Non-pigmented ciliary epithelial cell (primary cell): ENCODE measurements at regions not wholly inside any gene's neighbourhood (a gene's known extent, or its start where the extent isn't known, plus 50 kb on each side); places are given as distances from the start of the nearest gene placed in this dataset.
"Not testable (repeated sequence)": the region's sequence is repeated elsewhere in the genome, so short reads cannot be mapped to it uniquely, and the experiment has no call there.

Experiments
- DNase-seq: peaks from one replicate; pipeline ENCODE4 v3.0.0-alpha.2; 2010; ENCODE audit warnings: low read depth

- DNase-seq = no peak
These were observed 427.1 kb upstream of the CNTNAP5 start for GRCh38 chr2:123597988-123598387.

GRCh38 chr2:123606631-123607030, 418.5 kb upstream of the CNTNAP5 start:
- no peak for DNase-seq

- DNase-seq = no peak
These were observed 416.0 kb upstream of the CNTNAP5 start for GRCh38 chr2:123609077-123609476.

- DNase-seq = no peak
These were observed 410.5 kb upstream of the CNTNAP5 start for GRCh38 chr2:123614596-123614995.

GRCh38 chr2:123618642-123619041, 406.4 kb upstream of the CNTNAP5 start:
- not testable (repeated sequence) for DNase-seq

GRCh38 chr2:123624816-123625215, 400.3 kb upstream of the CNTNAP5 start:
- no peak for DNase-seq

GRCh38 chr2:123636232-123636631, 388.9 kb upstream of the CNTNAP5 start:
- no peak for DNase-seq

- no peak for DNase-seq
These were observed 384.3 kb upstream of the CNTNAP5 start for GRCh38 chr2:123640685-123641335.

- no peak for DNase-seq
These were observed 381.0 kb upstream of the CNTNAP5 start for GRCh38 chr2:123644053-123644452.

GRCh38 chr2:123648016-123648415, 377.1 kb upstream of the CNTNAP5 start:
- DNase-seq = no peak

GRCh38 chr2:123648956-123649355, 376.1 kb upstream of the CNTNAP5 start:
- no peak for DNase-seq

- no peak for DNase-seq
These were observed 373.9 kb upstream of the CNTNAP5 start for GRCh38 chr2:123651151-123651550.

- no peak for DNase-seq
These were observed 372.8 kb upstream of the CNTNAP5 start for GRCh38 chr2:123652320-123652719.

GRCh38 chr2:123656590-123656989, 368.5 kb upstream of the CNTNAP5 start:
- no peak for DNase-seq

- no peak for DNase-seq
These were observed 366.0 kb upstream of the CNTNAP5 start for GRCh38 chr2:123659120-123659519.

GRCh38 chr2:123670286-123670685, 354.8 kb upstream of the CNTNAP5 start:
- DNase-seq = no peak

- DNase-seq = not testable (repeated sequence)
These were observed 341.3 kb upstream of the CNTNAP5 start for GRCh38 chr2:123683797-123684196.

- DNase-seq = no peak
These were observed 338.0 kb upstream of the CNTNAP5 start for GRCh38 chr2:123687064-123687463.

- DNase-seq = no peak
These were observed 336.7 kb upstream of the CNTNAP5 start for GRCh38 chr2:123688231-123688940.

GRCh38 chr2:123692121-123692520, 333.0 kb upstream of the CNTNAP5 start:
- no peak for DNase-seq

- no peak for DNase-seq
These were observed 331.3 kb upstream of the CNTNAP5 start for GRCh38 chr2:123693836-123694235.

GRCh38 chr2:123695426-123695825, 329.7 kb upstream of the CNTNAP5 start:
- DNase-seq = no peak

GRCh38 chr2:123696021-123696420, 329.1 kb upstream of the CNTNAP5 start:
- DNase-seq = no peak
